GM18499 (cell line): ENCODE measurements at regions not wholly inside any gene's neighbourhood (a gene's known extent, or its start where the extent isn't known, plus 50 kb on each side); places are given as distances from the start of the nearest gene placed in this dataset.
"Not testable (repeated sequence)": the region's sequence is repeated elsewhere in the genome, so short reads cannot be mapped to it uniquely, and the experiment has no call there.

Source experiments
- ATAC-seq: cut with Tn5 transposase; IDR thresholded peaks from one replicate; pipeline ENCODE4 v1.9.1; 2021; ENCODE audit warnings: moderate number of reproducible peaks; ENCODE audit not compliant: insufficient read depth, unreplicated experiment

DNA sequence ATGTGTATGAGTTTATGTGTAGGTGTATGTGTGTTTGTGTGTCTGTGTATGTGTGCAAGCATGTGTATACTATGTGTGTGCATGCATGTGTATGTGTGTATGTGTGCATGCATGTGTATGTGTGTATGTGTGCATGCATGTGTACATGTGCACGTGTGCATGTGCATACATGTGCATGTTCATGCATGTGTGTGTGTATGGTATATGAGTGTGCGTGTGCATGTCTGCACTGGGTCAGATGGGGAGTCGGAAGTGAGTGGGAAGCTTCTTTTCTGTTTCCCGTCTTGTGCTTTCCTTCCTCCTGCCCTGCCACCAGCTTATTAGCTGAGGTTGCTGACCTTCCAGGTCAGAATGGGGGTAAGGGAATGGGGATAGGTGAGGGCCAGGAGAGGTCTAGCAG is 174.7 kb downstream of the MAP2K4 start:
- no peak for ATAC-seq

DNA sequence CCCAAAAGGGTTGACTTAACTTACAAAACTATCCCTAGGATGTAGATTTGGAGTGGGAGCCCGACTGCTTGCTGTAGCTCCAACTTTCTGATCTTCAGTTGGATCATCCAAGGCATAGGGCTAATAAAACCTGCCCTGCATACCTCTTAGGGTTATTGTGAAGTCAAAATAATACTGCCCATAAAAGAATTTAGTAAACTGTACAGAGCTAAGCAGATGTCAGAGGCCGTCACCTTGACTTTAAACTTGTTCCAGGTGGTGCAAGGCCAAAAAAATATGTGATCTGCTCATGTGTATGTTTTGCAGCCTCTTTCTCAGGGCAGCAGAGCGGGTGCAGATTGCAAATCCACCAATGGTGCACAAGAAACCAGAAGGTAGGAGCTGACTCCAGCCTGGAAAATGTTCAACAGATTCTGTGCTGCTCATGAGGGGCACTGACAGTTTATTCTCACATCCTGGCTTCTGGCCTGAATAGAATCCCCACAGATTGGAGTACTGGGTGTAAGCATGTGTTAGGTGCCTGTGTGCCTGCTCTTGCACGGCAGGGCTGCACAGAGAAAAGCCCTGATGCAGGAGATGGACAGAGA is 180.7 kb downstream of the MAP2K4 start:
- ATAC-seq, result no peak

DNA sequence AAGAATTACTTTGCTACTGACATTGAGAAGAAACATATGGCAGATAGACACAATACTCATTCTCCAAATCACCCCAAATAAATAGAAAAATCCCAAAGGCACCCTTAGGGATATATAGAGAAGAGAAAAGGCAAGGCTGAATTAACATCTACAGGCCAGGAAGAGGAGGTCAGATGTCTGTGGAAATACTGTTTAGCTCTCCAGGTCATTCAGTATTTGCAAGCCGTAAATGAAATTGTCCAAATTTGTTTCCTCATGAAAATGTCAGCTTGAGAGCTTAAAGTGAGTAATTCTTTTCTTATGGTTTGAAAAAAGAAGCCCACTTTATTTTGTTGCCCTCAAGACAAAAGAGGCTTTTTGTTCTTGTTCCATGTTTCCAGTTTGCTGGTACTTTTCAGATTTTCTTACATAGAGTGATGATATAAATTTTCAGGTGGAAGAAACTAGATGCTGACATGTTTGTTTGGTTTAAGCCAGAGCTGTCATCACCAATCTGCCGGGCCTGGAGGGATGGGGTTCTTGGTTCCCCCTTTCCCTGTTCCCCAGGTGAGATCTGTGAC is 189.0 kb downstream of the MAP2K4 start:
- ATAC-seq, result no peak

DNA sequence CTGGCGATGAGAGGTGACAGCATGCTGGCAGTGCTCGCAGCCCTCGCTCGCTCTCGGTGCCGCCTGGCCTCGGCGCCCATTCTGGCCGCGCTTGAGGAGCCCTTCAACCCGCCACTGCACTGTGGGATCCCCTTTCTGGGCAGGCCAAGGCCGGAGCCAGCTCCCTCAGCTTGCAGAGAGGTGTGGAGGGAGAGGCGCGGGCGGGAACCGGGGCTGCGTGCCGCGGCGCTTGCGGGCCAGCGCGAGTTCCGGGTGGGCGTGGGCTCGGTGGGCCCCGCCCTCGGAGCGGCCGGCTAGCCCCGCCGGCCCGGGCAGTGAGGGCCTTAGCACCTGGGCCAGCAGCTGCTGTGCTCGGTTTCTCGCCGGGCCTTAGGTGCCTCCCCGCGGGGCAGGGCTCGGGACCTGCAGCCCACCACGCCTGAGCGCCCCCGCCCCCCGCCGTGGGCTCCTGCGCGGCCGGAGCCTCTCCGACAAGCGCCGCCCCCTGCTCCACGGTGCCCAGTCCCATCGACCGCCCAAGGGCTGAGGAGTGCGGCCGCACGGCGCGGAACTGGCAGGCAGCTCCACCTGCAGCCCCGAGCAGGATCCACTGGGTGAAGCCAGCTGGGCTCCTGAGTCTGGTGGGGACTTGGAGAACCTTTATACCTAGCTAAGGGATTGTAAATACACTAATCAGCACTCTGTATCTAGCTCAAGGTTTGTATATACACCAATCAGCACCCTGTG is 200.2 kb downstream of the MAP2K4 start:
- ATAC-seq, result not testable (repeated sequence)

DNA sequence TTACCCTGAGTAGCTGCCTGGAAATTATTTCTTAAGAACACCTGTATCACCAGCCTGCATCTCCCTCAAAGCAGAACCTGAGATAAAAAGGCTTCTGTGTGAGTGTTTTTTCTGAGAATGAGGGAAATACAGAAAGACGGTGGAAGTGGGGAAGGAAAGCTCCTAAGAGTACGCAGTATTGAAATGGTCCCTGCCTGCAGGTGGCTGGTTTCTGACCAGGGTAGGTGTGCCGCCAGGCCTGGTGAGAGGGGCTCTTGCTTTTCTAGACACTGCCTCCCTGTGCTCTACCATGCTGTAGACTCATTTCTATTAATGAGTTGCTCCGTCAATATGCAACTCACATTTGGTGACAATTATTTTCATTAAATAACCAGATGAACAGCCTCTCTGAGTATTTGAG is 201.7 kb downstream of the MAP2K4 start:
- ATAC-seq, result no peak

DNA sequence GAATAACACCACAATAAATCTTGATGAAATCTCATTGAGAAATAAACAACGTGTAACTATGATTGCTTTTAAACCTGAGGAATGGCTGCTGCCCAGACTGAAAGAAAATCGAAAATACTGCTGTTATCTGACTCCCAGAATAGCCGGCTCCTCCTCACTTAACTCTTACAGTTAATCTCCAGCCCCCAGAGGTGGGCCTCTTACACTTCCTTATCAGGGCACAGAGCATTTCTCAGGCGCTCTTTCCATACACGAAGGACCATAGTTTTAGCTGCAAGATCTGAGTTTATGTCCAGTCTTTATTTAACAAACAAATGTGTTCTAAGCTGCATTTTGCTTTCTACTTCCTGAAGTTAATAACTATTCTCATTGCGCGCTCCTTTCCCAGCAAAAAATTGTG is 206.9 kb downstream of the MAP2K4 start:
- ATAC-seq, result no peak

DNA sequence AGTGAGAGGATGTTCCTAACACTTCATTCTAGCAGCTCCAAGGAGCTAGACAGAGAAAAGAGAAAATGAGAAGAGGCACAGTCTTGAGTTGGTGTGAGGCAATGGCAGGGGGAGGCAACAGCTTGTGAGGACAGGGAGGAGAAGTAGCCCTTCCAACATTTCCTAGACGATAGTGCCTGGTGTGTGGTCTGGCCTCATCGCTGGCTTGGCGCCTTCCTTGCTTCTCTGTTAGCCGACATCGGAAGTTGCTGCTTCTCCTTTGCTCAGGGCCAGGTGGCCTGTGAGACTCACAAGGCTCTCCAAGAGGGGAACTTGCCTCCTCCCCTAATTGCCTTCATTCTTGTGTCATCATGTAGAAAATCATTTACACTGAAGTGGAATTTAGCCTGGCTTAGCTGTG is 208.7 kb downstream of the MAP2K4 start:
- no peak for ATAC-seq

DNA sequence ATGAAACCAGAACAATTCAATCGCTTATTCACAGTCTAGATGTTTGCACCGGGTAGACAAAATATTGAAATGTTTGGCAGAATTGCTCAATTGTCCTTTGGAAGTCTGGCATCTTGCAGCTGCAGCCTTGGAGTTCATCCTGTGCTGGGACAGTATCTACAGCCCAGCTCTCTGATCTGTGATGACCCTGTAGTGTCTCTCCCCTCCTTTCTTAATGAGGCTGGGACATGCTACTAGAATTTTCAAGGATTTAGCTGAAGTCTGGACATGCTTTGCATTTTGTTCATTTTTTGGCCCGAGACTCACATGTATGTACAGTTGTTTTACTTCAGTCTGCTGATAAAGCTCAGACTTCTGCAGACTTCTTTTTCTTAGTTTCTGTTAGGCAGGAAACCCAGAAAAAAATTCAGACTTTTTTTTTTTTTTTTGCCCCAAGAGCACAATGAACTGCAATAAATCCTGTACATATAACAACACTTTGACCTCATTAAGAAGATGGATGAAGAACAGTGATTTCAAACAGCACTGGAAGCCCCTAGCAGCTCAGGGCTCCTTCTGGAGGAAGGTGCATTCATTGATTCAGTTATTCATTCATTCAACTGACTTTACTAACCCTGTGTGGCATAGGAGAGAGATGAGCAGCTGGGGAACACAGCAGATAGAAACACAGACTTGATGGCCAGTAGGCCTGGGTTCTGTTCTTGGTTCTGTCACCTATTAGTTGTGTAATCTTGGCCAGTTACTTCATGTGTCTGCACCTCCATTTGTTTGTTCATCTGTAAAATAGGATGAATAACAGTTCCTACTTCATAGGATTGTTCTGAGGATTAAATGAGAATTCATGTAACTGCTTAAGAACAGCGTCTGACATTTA is 210.0 kb downstream of the MAP2K4 start:
- no peak for ATAC-seq

DNA sequence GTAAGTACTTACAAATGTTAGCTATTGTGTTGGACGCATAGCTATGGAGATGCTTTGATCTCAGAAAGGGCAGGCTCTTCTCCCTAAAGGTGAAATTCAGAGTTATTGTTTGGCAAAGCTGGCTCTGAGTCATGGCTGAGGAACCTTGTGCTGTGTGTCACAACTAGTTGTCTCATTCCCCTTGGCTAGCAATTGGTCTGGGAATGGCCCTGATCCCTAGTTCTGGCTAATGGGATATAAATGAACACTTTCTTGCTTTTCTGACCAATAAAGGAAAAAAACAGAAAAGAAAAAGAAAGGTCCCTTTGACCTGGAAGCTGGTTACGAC is 210.6 kb downstream of the MAP2K4 start:
- no peak for ATAC-seq

DNA sequence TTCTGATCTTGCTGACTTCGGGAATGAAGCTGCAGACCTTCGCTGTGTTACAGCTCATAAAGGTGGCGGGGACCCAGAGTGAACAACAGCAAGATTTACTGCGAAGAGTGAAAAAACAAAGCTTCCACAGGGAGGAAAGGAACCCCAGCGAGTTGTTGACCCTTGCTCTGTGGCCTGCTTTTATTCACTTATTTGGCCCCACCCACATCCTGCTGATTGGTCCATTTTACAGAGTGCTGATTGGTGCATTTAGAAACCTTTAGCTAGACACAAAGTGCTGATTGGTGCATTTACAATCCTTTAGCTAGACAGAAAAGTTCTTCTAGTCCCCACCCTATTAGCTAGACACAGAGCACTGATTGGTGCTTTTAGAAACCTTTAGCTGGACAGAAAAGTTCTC is 218.3 kb downstream of the MAP2K4 start:
- not testable (repeated sequence) for ATAC-seq

DNA sequence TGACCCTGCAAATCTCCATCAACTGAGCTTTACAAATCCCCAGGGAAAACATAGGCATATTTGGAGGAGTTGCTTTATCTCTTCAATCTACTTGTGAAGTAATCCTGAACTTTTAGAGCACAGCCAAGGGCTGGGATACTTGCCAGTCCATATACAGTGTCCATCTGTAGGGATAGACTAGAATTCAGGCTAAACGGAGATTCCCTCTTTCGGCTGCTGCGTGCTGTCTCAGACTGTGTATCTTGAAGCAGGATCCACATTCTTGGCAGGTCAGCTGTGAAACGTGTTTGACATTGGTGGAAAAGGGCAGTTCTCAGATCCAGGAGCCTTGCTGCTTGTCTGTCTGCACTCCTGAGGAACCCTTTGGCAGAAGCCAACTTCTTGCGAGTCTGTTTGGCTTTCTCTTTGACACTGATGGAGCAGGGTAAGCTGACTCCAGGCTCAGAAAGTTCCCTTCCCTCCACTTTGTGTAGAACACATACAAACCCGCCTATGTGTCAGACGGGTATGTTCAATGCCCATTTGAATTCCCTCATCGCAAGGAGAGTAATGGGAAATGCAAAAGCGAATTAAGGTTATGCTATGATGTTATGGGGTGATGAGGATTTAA is 221.8 kb downstream of the MAP2K4 start:
- no peak for ATAC-seq

DNA sequence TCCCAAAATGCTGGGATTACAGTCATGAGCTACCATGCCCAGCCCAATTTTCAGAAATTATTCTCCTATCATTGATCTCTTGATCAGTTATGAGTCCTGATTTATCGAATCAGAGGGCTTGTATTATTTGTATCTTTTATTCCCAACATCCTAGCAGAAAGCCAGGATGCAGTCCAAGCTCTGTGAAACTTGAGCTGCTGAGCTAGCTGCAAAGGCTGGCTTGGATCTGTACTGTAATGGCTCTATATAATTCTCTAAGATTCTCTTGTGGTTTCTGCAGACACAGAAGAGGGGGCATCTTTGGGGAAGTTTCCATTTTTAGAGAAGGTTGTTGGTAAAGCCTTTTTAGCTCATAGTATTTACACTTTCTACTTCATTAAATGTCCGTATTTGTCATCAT is 227.1 kb downstream of the MAP2K4 start:
- ATAC-seq, result no peak

DNA sequence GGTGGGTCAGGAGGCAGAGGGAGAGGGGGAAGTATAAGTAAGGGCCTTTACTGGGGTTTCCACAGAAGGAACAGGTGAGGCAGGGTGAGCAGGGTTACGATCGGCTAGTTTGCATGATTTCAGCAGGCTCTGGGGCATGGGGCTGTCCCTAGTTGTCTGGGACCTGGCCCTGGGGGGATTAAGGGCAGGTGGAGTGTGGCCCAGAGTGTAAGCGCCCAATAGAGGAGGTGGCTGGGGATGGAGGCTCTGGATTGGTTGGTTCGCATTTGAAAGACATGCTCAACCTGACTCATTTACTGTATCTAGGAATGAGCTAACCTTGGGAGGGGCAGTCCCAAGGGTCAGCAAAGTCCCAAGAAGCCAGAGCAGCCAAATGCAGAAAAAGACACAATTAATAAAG is 230.3 kb downstream of the MAP2K4 start:
- ATAC-seq, result no peak

DNA sequence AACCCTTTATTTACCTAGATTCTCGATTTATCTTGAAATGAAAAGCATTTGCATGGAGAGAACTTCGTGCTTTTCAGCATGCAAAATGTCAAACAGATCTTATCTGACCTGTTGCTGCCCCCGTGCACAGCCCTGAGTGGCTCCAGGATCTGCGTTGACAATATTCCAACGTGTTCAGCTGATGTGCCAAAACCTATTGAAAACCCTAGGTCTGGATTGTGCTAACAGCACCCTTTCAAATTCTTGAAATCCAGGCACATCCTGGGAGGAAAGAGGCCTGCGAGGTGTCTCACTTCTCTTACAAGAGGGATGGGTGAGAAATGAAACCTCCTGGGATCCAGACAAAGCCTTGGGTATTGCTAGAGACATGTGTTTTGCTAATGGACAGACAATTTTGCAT is 231.8 kb downstream of the MAP2K4 start:
- ATAC-seq, result no peak

DNA sequence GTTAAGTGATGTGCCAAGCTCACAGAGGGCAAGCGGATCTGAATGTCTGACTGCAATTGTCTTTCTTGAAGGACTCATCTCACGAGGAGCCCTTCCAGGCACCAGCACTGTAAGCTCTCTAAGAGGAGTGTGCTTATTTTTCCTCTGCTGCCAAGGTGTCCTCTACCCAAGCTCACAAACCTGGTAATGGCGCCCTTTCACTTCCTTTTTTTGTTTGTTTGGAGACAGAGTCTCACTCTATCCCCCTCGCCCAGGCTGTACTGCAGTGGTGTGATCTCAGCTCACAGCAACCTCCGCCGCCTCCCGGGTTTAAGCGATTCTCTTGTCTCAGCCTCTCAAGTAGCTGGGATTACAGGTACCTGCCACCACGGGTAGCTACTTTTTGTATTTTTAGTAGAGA is 233.8 kb downstream of the MAP2K4 start:
- ATAC-seq, result no peak

DNA sequence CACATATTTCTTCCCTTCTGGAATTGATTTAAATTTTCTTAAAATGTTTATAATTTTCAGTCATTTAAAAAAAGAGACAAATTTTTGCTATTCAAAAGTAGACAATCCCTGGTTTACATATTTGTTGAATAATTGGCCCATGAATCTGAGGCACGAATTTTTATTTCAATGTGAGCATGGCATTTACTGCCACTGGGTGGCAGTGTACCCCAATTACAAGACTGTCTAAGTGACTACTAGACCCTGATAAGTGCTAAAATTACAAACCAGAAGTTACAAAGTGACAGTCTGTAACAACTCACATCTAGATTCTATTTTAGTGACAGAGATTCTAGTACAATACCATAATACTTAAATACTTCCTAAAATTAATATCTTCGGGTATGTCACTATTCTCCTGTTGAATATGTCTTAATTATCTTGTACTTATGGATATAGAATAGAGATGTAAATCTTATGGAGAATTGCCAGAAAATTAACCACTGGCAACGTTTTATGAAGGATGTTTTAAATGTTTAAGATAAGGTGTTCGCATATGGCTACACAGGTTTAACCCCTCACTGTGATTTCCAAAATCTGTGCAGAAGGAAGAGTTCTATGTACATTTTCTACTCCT is 235.8 kb downstream of the MAP2K4 start:
- no peak for ATAC-seq

DNA sequence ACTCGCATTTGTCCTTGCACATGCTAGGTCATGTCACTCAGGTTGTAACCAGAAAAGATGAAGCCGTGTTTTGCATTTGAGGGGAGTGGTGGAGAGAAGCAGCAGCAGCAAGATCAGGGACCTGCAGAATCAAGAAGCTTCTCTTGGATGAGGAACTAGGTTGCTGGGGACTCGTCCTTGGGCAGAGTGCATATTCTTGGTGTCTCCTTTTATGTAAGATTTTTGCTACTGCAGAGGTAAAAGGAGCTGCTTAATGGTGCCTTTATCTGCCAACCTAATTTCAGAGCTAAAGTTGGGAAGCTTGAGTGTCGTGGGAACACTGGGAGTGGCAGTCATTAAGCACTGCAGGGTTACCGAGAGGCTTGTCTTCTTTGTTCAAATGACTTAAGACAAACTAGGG is 236.5 kb downstream of the MAP2K4 start:
- no peak for ATAC-seq

DNA sequence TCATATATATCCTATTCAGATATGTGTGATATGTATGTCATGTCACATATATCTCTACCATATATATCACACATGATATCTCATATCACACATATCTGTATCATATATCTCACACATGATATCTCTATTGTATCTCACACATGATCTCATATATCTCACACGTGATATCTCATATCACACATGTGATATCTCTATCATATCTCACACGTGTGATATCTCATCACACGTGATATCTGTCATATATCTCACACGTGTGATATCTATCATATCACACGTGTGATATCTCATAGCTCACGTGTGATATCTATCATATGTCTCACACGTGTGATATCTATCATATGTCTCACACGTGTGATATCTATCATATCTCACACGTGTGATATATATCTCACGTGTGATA is 240.7 kb downstream of the MAP2K4 start:
- no peak for ATAC-seq

DNA sequence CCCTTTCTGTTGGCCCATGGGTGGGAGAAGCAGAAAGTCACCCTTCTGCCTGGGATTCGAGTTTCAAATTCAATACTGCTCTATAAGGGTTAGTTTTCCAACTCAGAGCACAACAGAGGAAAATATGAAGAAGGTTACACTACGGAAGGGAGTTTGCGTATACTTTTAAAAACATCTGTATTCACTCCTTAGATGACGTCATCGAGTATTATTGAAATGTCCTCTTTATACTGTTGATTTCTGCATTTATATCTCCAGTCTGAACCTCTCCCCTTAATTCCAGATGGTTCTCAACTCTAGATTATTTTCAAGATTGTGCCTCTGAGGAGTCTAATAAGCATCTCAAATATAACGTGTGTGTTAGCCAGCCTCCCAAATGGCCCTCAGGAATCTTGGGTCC is 249.1 kb downstream of the MAP2K4 start:
- ATAC-seq, result no peak

DNA sequence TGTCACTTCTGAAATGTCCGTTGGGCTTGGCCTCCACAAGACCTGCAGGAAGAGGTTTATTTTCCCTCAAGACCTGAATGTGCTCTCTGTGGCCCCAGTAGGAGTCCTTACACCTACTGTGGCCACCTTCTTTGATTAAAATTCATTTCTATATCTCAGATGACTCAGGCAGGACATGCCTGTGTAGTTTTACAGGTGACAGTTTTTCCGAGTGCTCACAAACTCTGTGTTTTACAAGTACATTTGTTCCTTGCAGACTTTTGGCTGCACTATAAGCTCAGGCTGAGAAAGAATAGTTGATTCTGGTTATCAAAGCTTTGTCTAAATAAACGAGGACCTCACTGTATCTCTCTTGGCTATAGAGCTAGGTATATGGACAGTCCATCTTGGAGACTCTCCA is 257.1 kb downstream of the MAP2K4 start:
- no peak for ATAC-seq
